HEK293T (cell line): ENCODE measurements at regions not wholly inside any gene's neighbourhood (a gene's known extent, or its start where the extent isn't known, plus 50 kb on each side); places are given as distances from the start of the nearest gene placed in this dataset.

Source experiments
- ARNT ChIP-seq: fragments of 450-650 bp; IDR thresholded peaks from 2 replicates; pipeline ENCODE4 v1.6.1; 2017; ENCODE audit warnings: mild to moderate bottlenecking
- BHLHE40 ChIP-seq: fragments of 450-650 bp; IDR thresholded peaks from 2 replicates; pipeline ENCODE4 v1.6.1; 2016; ENCODE audit warnings: mild to moderate bottlenecking, moderate library complexity, borderline replicate concordance
- ELF4 ChIP-seq: fragments of 450-650 bp; IDR thresholded peaks from 2 replicates; pipeline ENCODE4 v1.6.1; 2017; ENCODE audit warnings: antibody characterized with exemption
- FOXA1 ChIP-seq: fragments of 450-650 bp; IDR thresholded peaks from 2 replicates; pipeline ENCODE4 v1.6.1; 2016; ENCODE audit warnings: mild to moderate bottlenecking
- FOXK2 ChIP-seq: fragments of 450-650 bp; IDR thresholded peaks from 2 replicates; pipeline ENCODE4 v1.6.1; 2016; ENCODE audit warnings: mild to moderate bottlenecking
- FOXM1 ChIP-seq: fragments of 450-650 bp; IDR thresholded peaks from 2 replicates; pipeline ENCODE4 v1.6.1; 2017; ENCODE audit warnings: mild to moderate bottlenecking, borderline replicate concordance
- L3MBTL2 ChIP-seq: fragments of 450-650 bp; conservative IDR thresholded peaks from 2 replicates; pipeline ENCODE4 v1.6.1; 2016; ENCODE audit warnings: mild to moderate bottlenecking
- NFRKB ChIP-seq: fragments of 450-650 bp; IDR thresholded peaks from 2 replicates; pipeline ENCODE4 v1.6.1; 2016; ENCODE audit warnings: mild to moderate bottlenecking, moderate library complexity
- SP1 ChIP-seq: fragments of 450-650 bp; IDR thresholded peaks from 2 replicates; pipeline ENCODE4 v1.6.1; 2017
- SUZ12 ChIP-seq: fragments of 450-650 bp; IDR thresholded peaks from 2 replicates; pipeline ENCODE4 v1.6.1; 2016; ENCODE audit warnings: mild to moderate bottlenecking
- TARDBP ChIP-seq: fragments of 450-650 bp; IDR thresholded peaks from 2 replicates; pipeline ENCODE4 v1.6.1; 2016
- ZNF384 ChIP-seq: fragments of 450-650 bp; IDR thresholded peaks from 2 replicates; pipeline ENCODE4 v1.6.1; 2016
- TF ChIP-seq, protein P1 (sequence below): fragments of 450-650 bp; IDR thresholded peaks from 2 replicates; pipeline ENCODE4 v1.6.1; 2016

DNA sequence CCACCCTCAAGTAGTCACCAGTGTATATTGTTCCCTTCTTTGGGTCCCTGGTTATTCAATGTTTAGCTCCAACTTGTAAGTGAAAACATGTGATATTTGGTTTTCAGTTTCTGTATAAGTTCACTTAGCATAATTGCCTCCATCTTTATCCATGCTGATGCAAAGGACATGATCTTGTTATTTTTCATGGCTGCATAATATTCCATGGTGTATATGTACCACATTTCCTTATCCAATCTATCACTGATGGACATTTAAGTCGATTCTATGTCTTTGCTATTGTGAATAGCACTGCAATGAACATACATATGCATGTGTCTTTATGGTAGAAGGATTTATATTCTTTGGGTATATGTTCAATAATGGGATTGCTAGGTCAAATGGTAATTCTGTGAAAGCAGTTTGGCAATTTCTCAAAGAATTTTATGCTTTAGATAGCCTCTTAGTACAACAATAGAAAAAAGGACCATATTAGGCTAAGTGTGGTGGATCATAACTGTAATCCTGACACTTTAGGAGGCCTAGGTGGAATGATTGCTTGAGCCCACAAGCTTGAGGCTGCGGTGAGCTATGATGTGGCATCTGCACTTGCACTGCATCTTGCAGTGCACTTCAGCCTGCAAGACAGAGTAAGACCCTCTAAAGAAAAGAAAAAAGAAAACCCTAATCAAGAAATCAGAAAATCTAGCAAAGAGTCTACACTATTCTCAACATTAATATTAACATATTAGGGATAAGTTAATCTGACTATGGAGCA lies 468.5 kb upstream of the FAT3 start:
- TF ChIP-seq NFRKB (no peak), SUZ12 (no peak), FOXA1 (no peak), FOXM1 (no peak), BHLHE40 (no peak), ZNF384 (no peak), ARNT (no peak), FOXK2 (no peak), SP1 (no peak), ELF4 (no peak), TARDBP (no peak), L3MBTL2 (no peak)
- TF ChIP-seq, protein P1, sequence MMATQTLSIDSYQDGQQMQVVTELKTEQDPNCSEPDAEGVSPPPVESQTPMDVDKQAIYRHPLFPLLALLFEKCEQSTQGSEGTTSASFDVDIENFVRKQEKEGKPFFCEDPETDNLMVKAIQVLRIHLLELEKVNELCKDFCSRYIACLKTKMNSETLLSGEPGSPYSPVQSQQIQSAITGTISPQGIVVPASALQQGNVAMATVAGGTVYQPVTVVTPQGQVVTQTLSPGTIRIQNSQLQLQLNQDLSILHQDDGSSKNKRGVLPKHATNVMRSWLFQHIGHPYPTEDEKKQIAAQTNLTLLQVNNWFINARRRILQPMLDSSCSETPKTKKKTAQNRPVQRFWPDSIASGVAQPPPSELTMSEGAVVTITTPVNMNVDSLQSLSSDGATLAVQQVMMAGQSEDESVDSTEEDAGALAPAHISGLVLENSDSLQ: no peak
